ENCODE measurements at regions not wholly inside any gene's neighbourhood (a gene's known extent, or its start where the extent isn't known, plus 50 kb on each side); places are given as distances from the start of the nearest gene placed in this dataset.

- TF ChIP-seq CTCF (IDR thresholded peaks at IDR 0.05) (no peak), EP300 (IDR thresholded peaks at IDR 0.05) (no peak)
These were observed 144.6 kb downstream of the TPH2 start for GRCh38 chr12:72082986-72083820.
